Epithelial cell of prostate (primary cell): ENCODE measurements at regions not wholly inside any gene's neighbourhood (a gene's known extent, or its start where the extent isn't known, plus 50 kb on each side); places are given as distances from the start of the nearest gene placed in this dataset.
A peak's percentile ranks its signal among the peaks of the same experiment; 100 is the strongest.
"Not testable (repeated sequence)": the region's sequence is repeated elsewhere in the genome, so short reads cannot be mapped to it uniquely, and the experiment has no call there.

Source experiments
- DNase-seq: peaks from one replicate; pipeline ENCODE4 v3.0.0-alpha.2; 2011; ENCODE audit warnings: low read depth, low spot score
- H3K27ac ChIP-seq: fragments of 450-650 bp; 2 replicates; pipeline ENCODE4 v1.5.1; 2017; ENCODE audit warnings: mild to moderate bottlenecking

DNA sequence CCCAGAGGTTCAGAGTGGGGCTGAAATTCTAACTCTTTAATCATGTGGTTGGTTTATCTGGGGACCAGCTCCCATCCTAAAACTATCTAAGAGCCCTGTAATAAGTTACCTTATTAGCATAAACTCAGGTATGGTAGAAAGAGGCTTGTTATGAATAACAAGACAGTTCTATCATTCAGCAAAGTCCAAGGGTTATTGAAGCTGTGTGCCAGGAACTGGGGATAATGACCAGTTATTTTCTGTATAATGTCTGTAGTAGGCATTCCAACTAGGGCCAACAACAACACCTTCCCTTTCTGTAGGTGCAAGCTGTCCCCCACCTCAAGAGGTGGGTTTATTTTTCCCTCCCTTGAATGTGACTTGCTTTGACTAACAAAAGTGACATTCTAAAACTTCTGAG lies 170.1 kb downstream of the CD83 start:
- DNase-seq: no peak
- H3K27ac ChIP-seq: no peak overlapping the region

GRCh38 chr6:14288910-14289309 lies 171.3 kb downstream of the CD83 start:
- no peak for DNase-seq
- H3K27ac ChIP-seq: no peak overlapping the region

GRCh38 chr6:14290041-14290771 lies 172.6 kb downstream of the CD83 start:
- no peak overlapping the region for H3K27ac ChIP-seq
- DNase-seq: no peak

DNA sequence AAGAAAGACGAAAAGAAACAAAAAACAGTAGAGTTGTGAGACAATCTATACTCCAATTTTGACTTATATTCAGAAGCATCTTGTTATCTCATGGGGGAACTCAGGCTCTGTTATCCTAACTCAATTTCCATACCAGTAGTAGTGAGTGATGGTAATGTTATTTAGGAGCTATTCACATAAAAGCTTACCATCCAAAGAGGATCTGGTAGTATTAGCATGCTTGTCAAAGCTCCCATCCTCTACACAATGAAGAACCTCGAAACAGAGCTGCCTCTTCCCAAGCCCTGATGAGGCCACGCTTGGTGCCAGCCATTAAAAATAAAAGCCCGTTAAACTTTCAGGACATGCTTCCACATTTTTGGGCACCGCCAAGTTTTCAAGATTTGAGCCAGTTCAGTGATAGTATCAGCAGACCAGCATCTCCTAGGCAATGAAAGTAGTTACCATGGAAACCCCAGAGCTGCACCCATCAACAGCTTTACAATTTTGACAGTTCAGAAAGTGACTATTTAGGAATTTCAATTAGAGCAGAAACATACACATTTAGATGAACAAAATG lies 173.3 kb downstream of the CD83 start:
- H3K27ac ChIP-seq: no peak overlapping the region
- no peak for DNase-seq

GRCh38 chr6:14291331-14291730 lies 173.8 kb downstream of the CD83 start:
- DNase-seq: no peak
- no peak overlapping the region for H3K27ac ChIP-seq

DNA sequence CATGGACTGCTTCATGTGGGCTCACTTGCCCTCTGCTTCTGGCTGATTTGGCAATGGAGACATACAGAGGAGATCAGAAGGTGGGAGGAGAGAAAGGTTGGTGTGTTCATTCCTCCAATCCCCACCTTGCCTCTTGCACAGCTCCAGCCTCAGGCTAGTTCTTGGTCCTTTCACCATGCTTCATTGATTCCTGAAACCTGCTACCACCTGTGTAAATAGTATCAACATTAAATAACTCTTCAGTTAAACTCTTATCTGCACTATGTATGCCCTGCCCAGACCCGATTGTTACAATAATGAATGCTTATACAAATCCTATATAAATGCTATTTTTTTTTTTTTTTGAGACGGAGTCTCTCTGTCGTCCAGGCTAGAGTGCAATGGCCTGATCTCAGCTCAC lies 174.5 kb downstream of the CD83 start:
- H3K27ac ChIP-seq: no peak overlapping the region
- no peak for DNase-seq

DNA sequence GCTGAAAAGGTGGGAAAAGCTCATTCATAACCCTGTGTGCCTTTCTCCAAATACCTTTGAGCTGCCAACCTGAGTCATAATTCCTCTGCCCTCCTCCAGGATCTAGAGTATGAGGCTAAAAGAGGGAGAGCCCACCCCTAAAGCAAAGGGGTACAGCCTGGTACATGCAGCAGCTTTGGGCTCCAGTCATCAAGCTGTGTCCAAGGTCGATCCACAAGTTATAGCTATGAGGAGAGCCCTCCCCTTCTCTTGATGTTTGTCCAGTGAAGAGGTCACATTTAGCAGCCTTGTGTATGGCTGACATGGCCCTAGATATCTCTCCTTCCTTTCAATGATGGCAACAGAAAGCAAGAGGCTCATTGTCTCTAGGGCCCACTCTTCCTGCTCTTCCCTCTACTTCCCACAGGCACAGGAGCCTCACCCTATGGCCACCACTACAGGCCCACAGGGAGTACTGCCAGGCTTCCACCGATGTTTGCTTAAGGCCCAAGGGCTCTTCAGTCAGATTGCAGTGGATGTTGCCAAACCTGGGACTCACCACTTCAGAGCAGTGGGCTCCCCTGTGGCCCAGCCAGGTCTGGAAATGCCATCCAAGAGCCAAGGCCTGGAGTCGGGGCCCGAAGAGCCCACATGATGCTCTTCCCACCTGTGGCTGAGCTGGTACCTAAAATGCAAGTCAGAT lies 176.8 kb downstream of the CD83 start:
- no peak overlapping the region for H3K27ac ChIP-seq
- DNase-seq: no peak

GRCh38 chr6:14296698-14297097 lies 179.1 kb downstream of the CD83 start:
- not testable (repeated sequence) for H3K27ac ChIP-seq

DNA sequence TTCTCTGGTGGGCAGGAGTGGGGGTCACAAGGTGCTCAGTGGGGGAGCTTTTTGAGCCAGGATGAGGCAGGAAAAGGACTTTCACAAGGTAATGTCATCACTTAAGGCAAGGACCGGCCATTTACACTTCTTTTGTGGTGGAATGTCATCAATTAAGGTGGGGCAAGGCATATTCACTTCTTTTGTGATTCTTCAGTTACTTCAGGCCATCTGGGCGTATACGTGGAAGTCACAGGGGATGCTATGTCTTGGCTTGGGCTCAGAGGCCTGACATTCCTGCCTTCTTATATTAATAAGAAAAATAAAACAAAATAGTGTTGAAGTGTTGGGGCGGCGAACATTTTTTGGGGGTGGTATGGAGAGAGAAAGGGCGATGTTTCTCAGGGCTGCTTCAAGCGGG lies 179.5 kb downstream of the CD83 start:
- not testable (repeated sequence) for H3K27ac ChIP-seq, DNase-seq

More at GRCh38 chr6:14296698-14297097, 179.1 kb downstream of the CD83 start:
- not testable (repeated sequence) for DNase-seq

DNA sequence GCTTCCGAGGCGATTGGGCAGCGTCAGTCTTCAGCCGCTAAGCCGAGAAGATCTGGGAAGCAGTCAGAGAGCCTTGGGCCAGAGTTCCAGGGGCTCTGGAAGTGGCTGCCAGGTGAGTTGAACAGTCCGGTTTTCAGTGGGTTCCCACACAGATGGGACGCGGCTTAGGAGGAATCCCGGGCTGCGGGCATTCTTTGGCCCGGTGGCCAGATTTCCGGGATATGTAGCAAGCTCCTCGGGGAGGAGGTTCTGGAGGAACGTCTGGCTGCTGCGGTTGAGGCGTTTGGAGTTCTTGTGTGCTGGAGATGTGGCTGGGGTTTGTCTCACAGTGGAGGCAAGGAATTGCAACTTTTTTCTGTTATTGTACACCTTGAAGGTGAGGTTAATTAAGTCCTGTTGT lies 182.6 kb downstream of the CD83 start:
- not testable (repeated sequence) for H3K27ac ChIP-seq, DNase-seq

- H3K27ac ChIP-seq, DNase-seq: not testable (repeated sequence)
Measured at GRCh38 chr6:14300721-14301120, 183.1 kb downstream of the CD83 start.

GRCh38 chr6:14301477-14301876 lies 183.9 kb downstream of the CD83 start:
- DNase-seq, H3K27ac ChIP-seq: not testable (repeated sequence)

DNA sequence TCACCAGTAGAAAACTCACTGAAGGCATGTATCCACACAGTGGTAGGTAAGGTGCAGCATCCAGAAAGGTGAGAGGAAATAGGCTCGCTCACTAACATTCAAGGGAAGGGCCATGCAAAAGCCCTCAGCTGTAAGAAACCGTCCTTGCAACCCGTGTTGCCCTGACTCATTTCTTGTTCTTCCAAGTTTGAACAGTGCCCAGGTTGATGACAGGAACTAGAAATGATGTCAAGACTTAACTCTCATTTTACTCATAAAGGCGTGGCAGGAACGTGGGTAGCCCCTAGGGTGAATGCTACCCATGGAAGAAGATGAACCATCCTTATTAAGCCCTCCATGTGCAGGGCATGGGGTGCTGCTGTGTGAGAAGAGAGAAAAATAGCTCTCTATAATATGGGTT lies 187.6 kb downstream of the CD83 start:
- peak overlapping the region; percentile 58 for H3K27ac ChIP-seq
- peak; percentile 89 for DNase-seq

- DNase-seq: no peak
- H3K27ac ChIP-seq: peak overlapping the region; percentile 58
Measured at GRCh38 chr6:14305624-14306023, 188.1 kb downstream of the CD83 start.

DNA sequence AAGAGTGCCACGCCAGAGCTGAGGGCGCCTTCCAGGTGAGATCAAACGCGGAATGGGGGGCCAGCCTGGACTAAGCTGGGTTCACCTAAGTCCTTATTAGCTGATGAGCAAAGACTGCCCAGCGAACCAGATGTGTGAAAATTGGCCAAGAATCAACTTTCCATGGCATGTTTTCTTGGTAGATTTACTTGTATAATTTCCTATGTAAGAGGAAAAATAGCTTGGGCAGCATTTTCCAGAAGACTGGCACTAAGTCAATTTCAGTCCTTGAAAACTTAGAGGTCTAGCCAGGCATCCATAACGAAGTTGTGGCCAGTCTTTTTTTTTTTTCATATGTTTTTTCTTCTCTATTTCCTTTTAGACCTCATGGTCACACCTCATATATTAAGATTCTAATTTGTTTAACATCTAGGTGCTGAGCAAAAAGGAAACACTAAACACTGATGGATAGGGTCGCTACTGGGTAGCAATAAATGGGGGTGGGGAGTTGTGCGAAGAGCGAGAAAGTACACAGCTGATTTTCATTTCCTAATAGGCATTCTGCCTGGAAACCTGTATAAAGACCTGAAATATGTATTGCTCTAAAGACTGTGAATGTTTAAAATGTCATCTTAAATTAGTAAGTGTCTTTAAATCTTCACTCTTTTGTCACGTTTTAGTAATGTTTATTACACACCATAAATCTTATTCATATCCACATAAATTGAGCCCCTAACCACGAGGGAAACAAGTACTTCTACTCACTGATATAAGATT lies 188.8 kb downstream of the CD83 start:
- DNase-seq: no peak

DNA sequence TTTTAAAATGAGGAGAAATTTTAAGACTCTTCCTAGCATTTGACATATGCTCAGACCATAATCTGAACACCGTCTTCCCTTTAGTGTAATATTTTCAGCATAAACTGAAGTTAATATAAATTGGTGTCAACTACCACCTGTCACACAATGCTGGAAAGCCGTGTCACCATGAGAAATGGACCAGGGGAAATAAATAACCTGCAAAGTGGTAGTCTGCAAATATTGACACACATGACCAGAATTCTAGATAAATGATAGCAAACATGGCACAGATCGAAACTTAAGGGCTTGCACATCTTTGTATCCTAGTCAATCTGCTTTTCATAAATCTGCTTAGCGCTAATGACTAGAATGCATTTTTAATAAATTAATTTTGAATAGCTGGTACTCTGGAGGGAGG lies 191.9 kb downstream of the CD83 start:
- no peak overlapping the region for H3K27ac ChIP-seq
- DNase-seq: no peak

More for the DNA sequence above, 188.8 kb downstream of the CD83 start:
- no peak overlapping the region for H3K27ac ChIP-seq

- no peak overlapping the region for H3K27ac ChIP-seq
- DNase-seq: no peak
Measured at GRCh38 chr6:14309951-14310445, 192.4 kb downstream of the CD83 start.

GRCh38 chr6:14310960-14311359 lies 193.4 kb downstream of the CD83 start:
- no peak for DNase-seq
- no peak overlapping the region for H3K27ac ChIP-seq

DNA sequence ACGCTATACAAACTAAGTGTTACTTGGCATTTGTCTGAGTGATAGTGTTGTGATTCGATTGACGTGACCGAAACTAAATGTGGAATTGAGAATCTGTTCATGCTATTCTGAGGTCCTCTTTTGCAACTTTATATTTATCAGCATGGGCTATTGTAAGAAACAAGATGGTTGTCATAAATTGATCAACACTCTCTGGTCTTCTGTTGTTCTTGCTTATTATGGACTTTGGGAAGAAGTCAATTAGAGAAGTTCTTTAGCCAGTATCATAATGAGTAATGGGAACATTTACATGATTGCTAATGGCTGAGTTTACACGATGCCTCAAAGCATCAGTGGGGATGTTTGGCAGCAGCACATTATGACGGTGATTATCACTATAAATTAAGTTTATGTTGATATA lies 195.0 kb downstream of the CD83 start:
- DNase-seq: no peak
- no peak overlapping the region for H3K27ac ChIP-seq

GRCh38 chr6:14313248-14313647 lies 195.7 kb downstream of the CD83 start:
- H3K27ac ChIP-seq: no peak overlapping the region
- no peak for DNase-seq

DNA sequence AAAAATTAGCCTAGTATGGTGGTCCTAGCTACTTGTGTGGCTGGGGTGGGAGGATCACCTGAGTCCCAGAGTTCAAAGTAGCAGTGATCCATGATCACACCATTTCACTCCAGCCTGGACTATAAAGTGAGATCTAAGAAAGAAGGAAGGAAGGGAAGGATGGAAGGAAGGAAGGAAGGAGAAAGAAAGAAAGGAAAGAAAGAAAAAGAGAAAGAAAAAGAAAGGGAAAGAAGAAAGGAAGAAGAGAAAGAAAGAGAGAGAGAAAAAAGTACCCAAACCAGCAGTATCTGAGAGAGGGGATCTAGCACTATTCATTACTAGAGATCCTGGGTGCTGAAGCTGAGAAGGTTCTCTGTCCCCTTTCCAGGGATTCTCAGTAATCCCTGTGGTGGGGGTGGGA lies 197.8 kb downstream of the CD83 start:
- no peak for DNase-seq
- H3K27ac ChIP-seq: no peak overlapping the region
